Activated CD4-positive, alpha-beta T cell treated with anti-CD3 and anti-CD28 coated beads for 4 hours (primary cell): ENCODE measurements at regions not wholly inside any gene's neighbourhood (a gene's known extent, or its start where the extent isn't known, plus 50 kb on each side); places are given as distances from the start of the nearest gene placed in this dataset.
"Not testable (repeated sequence)": the region's sequence is repeated elsewhere in the genome, so short reads cannot be mapped to it uniquely, and the experiment has no call there.

Experiments
- DNase-seq, 2 donors: peaks; one replicate each; pipeline ENCODE4 v3.0.0-alpha.2; 2020

GRCh38 chr2:145792745-145793144, 1272.8 kb upstream of the ZEB2 start:
- DNase-seq, result no peak

DNA sequence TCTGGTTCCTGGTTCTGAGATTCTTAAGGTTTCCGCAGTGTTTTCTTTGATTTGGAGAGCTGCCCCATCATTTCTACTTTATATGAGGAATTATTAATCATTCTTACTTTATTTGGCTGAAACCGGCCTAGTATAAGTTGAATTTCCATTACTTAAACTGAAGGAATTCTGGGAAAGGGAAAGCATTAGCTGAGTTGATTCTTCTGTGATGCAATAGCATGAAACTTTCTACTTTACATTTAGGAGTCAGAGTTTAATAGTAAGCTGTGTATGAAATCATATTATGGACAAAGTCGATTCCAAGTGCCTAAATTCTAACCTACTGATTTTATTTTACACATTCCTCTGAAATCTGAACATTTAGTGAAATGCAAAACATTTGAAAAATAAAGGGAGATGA, 1269.7 kb upstream of the ZEB2 start:
- no peak for DNase-seq

DNA sequence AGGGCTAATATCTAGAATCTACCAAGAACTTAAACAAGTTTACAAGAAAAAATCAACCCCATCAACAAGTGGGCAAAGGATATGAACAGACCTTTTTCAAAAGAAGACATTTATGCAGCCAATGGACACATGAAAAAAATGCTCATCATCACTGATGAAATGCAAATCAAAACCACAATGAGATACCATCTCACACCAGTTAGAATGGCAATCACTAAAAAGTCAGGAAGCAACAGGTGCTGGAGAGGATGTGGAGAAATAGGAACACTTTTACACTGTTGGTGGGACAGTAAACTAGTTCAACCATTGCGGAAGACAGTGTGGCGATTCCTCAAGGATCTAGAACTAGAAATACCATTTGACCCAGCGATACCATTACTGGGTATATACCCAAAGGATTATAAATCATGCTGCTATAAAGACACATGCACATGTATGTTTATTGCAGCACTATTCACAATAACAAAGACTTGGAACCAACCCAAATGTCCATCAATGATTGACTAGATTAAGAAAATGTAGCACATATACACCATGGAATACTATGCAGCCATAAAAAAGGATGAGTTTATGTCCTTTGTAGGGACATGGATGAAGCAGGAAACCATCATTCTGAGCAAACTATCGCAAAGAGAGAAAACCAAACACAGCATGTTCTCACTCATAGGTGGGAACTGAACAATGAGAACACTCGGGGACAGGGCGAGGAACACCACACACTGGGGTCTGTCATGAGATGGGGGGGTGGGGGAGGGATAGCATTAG, 1267.9 kb upstream of the ZEB2 start:
- DNase-seq, result not testable (repeated sequence)

DNA sequence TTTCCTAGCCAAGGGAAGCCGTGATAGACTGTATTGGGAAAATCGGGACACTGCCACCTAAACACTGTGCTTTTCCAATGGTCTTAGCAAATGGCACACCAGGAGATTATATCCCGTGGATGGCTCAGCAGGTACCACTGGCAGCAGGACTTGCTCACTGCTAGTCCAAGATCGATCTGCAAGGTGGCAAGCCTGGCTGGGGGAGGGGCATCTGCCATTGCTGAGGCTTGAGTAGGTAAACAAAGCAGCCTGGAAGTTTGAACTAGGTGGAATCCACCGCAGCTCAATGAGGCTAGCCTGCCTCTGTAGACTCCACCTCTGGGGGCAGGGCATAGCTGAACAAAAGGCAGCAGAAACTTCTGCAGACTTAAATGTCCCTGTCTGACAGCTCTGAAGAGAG, 1262.7 kb upstream of the ZEB2 start:
- not testable (repeated sequence) for DNase-seq

DNA sequence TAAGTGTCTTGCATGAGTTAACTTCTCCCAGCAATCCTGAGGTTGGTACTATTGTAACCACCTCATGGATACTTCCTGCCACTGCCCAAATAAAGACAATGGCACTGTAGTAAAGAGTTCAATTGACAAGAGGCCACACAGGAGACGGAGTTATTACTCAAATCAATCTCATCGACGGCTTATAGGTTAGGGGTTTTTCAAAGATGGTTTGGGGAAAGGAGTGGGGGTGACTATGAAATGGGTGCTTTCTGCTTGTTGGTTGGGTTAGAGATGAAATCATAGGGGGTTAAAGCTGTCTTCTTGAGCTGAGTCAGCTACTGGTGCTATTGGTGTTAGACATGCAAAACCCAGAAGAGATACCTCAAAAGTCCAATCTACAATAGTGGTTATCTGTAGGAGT, 1258.0 kb upstream of the ZEB2 start:
- DNase-seq, result no peak

DNA sequence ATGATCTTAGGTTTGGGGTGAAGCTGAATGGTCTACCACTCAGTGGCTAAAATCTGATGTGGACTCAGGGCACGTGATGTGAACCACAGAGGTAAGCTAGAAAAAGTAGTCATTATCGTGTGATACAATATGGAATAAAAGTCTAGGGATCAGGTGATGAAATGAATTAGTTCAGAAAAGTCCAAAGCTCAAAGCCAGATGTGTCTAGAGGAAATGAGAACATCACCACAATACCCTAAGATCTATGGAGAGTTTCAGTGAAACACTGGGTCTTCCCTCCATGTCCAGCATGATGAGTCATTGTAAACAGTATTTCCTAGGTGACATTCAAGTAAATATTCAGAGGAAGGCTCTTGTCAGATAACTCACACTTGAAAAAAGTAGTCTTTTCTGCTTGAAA, 1257.4 kb upstream of the ZEB2 start:
- no peak for DNase-seq

DNA sequence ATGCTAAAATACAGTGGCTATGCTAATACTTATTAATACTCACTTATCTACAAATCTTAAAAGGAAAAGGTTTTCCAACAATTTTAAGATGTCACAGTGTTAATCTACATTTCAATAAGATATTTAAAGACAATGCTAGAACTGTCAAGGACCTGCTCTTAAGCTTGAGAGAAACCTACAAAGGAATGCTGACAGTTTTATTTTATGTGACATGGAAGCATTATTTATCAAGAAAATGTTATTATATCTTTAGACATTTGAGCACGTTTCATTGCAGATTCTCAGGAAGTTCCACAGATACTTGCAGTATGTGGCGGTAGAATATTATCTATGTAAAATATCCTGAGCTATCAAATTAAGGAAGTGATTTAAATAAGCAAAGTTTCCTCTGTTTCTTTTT, 1255.7 kb upstream of the ZEB2 start:
- no peak for DNase-seq

DNA sequence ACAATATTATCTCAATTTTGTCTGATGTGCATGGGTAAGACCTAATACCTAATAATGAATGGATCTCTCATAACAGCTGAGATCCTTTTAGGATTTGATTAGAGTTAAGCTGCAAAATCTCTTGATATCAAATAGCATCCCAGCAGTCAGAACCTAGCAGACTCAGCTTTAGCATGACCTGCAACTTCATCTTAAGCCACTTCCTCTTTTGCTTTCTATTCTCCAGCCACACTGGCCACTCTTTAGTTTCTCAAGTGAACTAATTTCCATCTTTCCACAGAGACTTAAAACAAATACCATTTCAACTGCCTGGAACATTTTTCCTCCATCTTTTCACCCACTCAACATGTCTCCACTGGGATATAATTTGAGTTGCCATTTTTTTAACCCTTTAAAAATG, 1251.6 kb upstream of the ZEB2 start:
- no peak for DNase-seq

DNA sequence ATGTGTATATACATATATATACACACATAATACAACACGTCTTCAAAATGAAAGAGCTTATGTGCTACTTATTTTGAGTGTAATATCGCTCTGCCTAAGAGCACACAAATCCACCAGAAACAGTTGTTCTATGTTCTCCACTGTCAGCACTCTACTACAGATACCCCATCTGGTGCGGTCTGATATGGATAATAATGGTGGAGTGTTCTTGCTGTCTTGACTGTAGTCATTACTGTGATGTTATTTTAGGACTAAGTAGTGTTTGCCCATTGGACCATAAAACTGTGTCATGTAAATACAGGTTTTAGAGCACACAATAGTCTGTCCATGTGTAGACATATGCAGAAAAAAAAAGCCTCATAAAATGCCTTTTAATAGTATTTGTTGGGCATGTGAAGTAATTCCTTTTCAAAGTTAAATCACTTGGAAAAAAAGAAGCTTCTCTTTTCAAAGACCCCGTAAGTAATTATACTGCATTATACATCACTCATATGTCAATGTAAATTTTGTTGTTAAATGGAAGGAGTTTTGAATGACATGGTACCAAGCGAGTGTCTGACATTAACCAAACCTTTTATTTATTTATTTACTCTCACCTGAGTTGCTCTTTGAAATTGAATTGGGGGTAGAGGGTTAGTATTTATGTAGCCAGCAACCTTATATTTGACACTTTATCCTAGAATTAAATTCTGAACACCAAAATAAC, 1249.2 kb upstream of the ZEB2 start:
- DNase-seq, result no peak

- no peak for DNase-seq
These were observed 1246.0 kb upstream of the ZEB2 start for GRCh38 chr2:145765874-145766273.

DNA sequence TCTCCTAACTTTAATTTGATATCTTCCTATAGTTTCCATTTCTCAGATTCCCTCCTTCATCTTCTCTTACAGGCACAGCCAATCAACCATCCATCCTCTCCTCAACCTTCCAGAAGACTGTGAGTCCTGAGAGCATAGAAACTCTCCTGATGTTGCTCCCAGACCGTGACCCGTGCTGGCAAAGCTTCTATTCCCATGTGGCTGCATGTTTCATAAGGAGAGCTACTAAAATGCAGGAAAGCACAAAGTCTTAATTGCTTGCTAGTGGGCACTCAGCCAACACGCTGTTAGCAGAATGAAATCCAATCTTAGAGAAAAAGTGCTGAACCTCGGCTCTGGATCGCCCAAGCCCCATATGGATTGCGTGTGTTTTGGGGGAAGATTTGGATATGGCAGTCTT, 1244.7 kb upstream of the ZEB2 start:
- DNase-seq, result no peak

GRCh38 chr2:145760781-145761649, 1241.1 kb upstream of the ZEB2 start:
- no peak for DNase-seq

DNA sequence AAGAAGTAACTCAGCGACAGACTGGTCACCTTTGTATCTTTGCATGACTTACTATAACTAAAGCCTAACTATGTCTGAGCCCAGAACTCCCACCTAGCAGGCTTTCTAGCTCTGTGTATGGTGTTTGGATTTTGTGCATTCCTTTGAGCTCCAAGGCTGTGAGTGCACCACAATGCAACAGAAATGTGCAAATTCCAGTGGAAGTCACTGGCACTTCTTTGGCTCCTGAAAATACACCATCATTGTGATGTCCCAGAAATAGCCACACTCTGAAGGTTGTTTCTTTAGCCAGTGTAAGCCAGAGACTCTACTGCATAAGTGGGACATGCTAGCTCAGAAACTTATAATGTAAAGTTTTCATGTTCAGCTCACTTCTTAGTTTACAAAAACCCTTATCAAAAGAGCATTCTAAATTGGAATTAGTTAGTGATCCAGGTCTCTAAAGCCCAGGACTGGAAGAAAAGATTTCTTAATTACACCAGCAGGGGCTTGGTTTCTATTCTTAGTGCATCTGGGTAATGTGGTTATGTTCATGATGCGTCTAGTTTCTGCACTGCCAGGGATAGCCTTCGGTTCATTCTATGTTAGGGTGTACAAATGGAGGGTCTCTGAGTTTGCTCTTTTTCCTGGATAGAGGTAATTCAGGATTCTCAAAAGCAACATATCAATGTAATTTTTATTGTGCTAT, 1239.5 kb upstream of the ZEB2 start:
- DNase-seq, result no peak

DNA sequence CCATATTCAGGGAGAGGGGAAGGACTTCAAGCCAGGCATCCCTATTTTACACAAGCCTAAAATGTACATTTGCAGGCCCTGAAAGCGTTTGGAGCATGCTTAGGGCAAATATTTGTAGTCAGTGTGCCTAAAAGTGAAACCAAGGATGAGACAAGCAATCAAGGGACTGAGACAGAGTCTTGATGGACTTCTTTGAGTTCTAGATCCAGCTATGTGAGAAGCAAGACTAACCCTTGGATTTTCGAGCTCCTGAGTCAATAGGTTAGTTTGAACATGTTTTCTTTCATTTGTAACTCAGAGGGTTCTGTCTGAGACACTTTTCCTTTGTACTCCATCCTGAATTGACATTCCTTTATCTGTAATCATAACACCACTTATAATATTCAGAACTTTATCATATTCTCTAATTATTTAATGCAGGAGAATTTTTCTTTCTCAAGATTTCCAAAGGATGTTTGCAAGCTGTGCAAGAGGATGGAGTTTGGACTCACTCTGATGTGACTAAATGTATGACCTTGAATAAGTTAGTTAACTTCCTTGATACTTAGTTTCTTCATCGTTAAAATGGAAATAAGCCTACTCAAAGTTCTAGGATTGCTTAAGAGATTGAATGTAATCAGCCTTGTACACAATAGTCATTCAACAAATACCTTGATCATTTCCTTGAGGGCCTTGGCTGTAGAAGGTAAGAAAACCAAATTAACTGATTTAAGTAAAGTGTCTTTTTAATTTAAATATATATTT, 1237.8 kb upstream of the ZEB2 start:
- DNase-seq, result no peak

- DNase-seq, result no peak
These were observed 1235.3 kb upstream of the ZEB2 start for GRCh38 chr2:145755019-145755837.

DNA sequence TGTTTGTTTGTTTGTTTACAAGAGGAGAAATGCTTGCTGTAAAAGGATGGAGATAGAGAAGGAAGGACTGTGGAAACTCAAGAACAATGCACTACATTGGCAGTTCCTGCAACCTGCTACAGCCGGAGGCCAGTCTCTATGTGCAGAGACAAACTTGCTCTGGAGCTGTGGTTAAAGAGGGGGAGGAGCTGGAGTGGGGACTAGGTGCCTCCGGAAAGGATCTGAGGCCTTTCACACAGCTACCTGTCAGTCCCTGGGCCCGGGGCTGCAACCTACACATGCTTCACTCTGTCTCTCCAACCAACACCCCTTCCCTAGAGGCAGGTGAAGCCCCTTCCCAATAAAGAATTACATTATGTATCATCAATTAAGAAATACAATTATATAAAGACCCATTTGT, 1234.0 kb upstream of the ZEB2 start:
- DNase-seq, result no peak

DNA sequence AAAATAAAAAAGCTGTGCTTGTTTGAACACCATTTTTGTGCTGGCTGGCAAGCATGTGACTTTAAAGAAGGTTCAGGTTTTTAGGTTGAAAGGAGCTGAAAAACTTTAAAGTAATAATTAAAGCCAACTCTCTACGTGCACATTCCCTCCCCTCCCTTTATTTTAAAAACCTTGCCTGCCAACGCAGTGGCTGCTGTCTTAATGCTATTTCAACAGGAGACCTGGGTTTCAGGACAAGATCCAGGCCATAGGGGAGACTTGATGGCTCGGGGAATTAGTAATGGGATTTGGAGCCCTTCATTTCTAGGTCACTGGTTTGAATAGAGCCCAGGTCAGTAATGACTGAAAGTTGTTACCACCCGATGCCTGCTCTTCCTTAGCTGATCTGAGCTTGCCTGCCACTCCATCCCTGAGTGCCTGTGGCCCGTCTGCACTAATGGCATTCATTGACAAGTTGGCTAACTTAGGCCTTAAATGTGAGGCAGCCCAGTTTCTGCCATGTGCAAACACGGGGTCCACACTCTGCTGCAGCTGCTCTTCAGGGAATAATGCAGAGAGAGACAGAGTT, 1233.2 kb upstream of the ZEB2 start:
- DNase-seq, result no peak

- no peak for DNase-seq
These were observed 1232.3 kb upstream of the ZEB2 start for GRCh38 chr2:145752091-145752806.

DNA sequence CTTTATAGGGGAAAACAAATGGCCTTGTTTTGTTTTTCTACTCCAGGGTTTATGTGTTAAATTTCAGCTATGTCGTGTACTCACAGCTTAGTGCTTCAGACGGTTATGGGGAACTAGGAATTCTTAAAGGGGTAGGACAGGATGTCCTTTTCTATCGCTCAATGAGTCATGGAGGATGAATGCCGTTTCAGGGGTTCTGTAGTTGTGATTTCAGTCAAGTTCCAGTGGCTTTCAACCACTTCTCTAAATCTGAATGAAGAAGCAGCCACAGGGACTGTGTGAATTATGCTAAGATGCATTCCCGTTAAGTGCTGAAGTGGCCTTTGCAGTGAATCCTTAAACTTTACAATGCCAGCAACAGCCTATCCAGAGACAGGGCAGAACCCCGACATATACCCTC, 1231.7 kb upstream of the ZEB2 start:
- DNase-seq, result no peak

- DNase-seq, result no peak
These were observed 1231.2 kb upstream of the ZEB2 start for GRCh38 chr2:145751155-145751554.
